ENCODE measurements at regions not wholly inside any gene's neighbourhood (a gene's known extent, or its start where the extent isn't known, plus 50 kb on each side); places are given as distances from the start of the nearest gene placed in this dataset.

DNA sequence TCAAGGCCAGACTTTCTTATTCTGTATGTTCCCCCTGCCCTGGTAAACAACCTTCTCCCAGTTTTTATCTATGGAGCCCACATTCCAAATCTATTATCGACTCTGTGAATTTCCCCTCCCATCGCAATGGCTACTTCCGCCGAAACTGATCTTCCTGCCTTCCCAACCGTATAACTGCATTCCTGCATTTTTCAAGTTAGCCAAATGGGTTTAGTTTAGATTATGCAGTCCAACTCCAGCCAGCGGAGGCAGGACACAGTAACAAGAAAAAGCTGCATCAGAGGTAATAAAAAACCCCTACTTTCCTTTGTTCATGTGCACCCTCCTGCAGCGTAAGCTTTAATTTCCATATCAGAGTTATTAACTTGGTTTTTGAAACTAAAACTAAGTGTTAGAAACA, 112.2 kb upstream of the ZNF91 start:
- Mint-ChIP-seq H3K4me1 (ENCODE audit: unreplicated experiment) (no peaks in the 10 kb centered on the region), H3K9me3 (ENCODE audit: unreplicated experiment) (peaks cover 16% of the 10 kb centered on the region)

GRCh38 chr19:23505738-23506137, 110.5 kb upstream of the ZNF91 start:
- H3K27ac Mint-ChIP-seq (ENCODE audit: unreplicated experiment): no peak overlapping the region
- TF ChIP-seq, protein P1, sequence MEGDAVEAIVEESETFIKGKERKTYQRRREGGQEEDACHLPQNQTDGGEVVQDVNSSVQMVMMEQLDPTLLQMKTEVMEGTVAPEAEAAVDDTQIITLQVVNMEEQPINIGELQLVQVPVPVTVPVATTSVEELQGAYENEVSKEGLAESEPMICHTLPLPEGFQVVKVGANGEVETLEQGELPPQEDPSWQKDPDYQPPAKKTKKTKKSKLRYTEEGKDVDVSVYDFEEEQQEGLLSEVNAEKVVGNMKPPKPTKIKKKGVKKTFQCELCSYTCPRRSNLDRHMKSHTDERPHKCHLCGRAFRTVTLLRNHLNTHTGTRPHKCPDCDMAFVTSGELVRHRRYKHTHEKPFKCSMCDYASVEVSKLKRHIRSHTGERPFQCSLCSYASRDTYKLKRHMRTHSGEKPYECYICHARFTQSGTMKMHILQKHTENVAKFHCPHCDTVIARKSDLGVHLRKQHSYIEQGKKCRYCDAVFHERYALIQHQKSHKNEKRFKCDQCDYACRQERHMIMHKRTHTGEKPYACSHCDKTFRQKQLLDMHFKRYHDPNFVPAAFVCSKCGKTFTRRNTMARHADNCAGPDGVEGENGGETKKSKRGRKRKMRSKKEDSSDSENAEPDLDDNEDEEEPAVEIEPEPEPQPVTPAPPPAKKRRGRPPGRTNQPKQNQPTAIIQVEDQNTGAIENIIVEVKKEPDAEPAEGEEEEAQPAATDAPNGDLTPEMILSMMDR (IDR thresholded peaks at IDR 0.05): no peak
- H3K36me3 Mint-ChIP-seq (ENCODE audit: unreplicated experiment): no peaks in the 10 kb centered on the region
- no peak overlapping the region for H3K4me3 Mint-ChIP-seq (ENCODE audit: unreplicated experiment)
- H3K27me3 Mint-ChIP-seq (ENCODE audit: unreplicated experiment): no peaks in the 10 kb centered on the region
- H3K4me1 Mint-ChIP-seq (ENCODE audit: unreplicated experiment): no peaks in the 10 kb centered on the region
- DNase-seq (ENCODE audit: extremely low spot score, unreplicated experiment): no peak
- H3K9me3 Mint-ChIP-seq (ENCODE audit: unreplicated experiment): peaks cover 13% of the 10 kb centered on the region

More for the DNA sequence above, 112.2 kb upstream of the ZNF91 start:
- DNase-seq (ENCODE audit: extremely low spot score, unreplicated experiment): no peak
- no peak overlapping the region for H3K27ac Mint-ChIP-seq (ENCODE audit: unreplicated experiment)
- no peaks in the 10 kb centered on the region for H3K36me3 Mint-ChIP-seq (ENCODE audit: unreplicated experiment)
- TF ChIP-seq, protein P1 (IDR thresholded peaks at IDR 0.05): no peak
- no peaks in the 10 kb centered on the region for H3K27me3 Mint-ChIP-seq (ENCODE audit: unreplicated experiment)
- H3K4me3 Mint-ChIP-seq (ENCODE audit: unreplicated experiment): no peak overlapping the region

- Mint-ChIP-seq H3K4me3 (ENCODE audit: unreplicated experiment) (no peak overlapping the region), H3K27me3 (ENCODE audit: unreplicated experiment) (no peaks in the 10 kb centered on the region), H3K9me3 (ENCODE audit: unreplicated experiment) (peaks cover 64% of the 10 kb centered on the region), H3K36me3 (ENCODE audit: unreplicated experiment) (no peaks in the 10 kb centered on the region), H3K4me1 (ENCODE audit: unreplicated experiment) (no peaks in the 10 kb centered on the region), H3K27ac (ENCODE audit: unreplicated experiment) (no peak overlapping the region)
- DNase-seq (ENCODE audit: extremely low spot score, unreplicated experiment): no peak
- TF ChIP-seq, protein P1 (IDR thresholded peaks at IDR 0.05): no peak
These were observed 87.6 kb upstream of the ZNF91 start for GRCh38 chr19:23482829-23483228.

GRCh38 chr19:23481043-23481442, 85.8 kb upstream of the ZNF91 start:
- H3K4me3 Mint-ChIP-seq (ENCODE audit: unreplicated experiment): no peak overlapping the region
- H3K27me3 Mint-ChIP-seq (ENCODE audit: unreplicated experiment): no peaks in the 10 kb centered on the region
- no peaks in the 10 kb centered on the region for H3K36me3 Mint-ChIP-seq (ENCODE audit: unreplicated experiment)
- H3K4me1 Mint-ChIP-seq (ENCODE audit: unreplicated experiment): no peaks in the 10 kb centered on the region
- no peak overlapping the region for H3K27ac Mint-ChIP-seq (ENCODE audit: unreplicated experiment)
- no peak for DNase-seq (ENCODE audit: extremely low spot score, unreplicated experiment)
- H3K9me3 Mint-ChIP-seq (ENCODE audit: unreplicated experiment): peaks cover 59% of the 10 kb centered on the region
- TF ChIP-seq, protein P1 (IDR thresholded peaks at IDR 0.05): no peak

GRCh38 chr19:23475477-23475876, 80.2 kb upstream of the ZNF91 start:
- Mint-ChIP-seq H3K27me3 (ENCODE audit: unreplicated experiment) (no peaks in the 10 kb centered on the region), H3K36me3 (ENCODE audit: unreplicated experiment) (no peaks in the 10 kb centered on the region), H3K4me3 (ENCODE audit: unreplicated experiment) (no peak overlapping the region), H3K27ac (ENCODE audit: unreplicated experiment) (no peak overlapping the region), H3K9me3 (ENCODE audit: unreplicated experiment) (peaks cover 29% of the 10 kb centered on the region), H3K4me1 (ENCODE audit: unreplicated experiment) (no peaks in the 10 kb centered on the region)
- TF ChIP-seq, protein P1 (IDR thresholded peaks at IDR 0.05): no peak
- DNase-seq (ENCODE audit: extremely low spot score, unreplicated experiment): no peak

Measured in osteocyte (in vitro differentiated cells).